Stimulated activated effector memory CD8-positive, alpha-beta T cell treated with anti-CD3 and anti-CD28 coated beads, Interleukin-12 subunit alpha, Interleukin-12 subunit beta, amount 100 ng/mL, for 72 hours (primary cell): ENCODE measurements at regions not wholly inside any gene's neighbourhood (a gene's known extent, or its start where the extent isn't known, plus 50 kb on each side); places are given as distances from the start of the nearest gene placed in this dataset.
"Not testable (repeated sequence)": the region's sequence is repeated elsewhere in the genome, so short reads cannot be mapped to it uniquely, and the experiment has no call there.

Experiments used
- ATAC-seq: fragments of 150-1000 bp; cut with Tn5 transposase; 2 replicates; pipeline ENCODE4 v1.10.0; 2021
- DNase-seq, 2 donors: peaks; one replicate each; pipeline ENCODE4 v3.0.0; 2021 to 2022; ENCODE audit warnings: low spot score in 2 of 2
- H3K27ac Mint-ChIP-seq: one replicate; pipeline ENCODE4 v1.8.0; 2022; ENCODE audit warnings: mild to moderate bottlenecking, mixed read lengths
- H3K36me3 Mint-ChIP-seq: one replicate; pipeline ENCODE4 v1.8.0; 2022; ENCODE audit warnings: mild to moderate bottlenecking, mixed read lengths
- H3K4me1 Mint-ChIP-seq: one replicate; pipeline ENCODE4 v1.8.0; 2022; ENCODE audit warnings: mixed read lengths
- H3K4me3 Mint-ChIP-seq: one replicate; pipeline ENCODE4 v1.8.0; 2022; ENCODE audit warnings: mild to moderate bottlenecking, mixed read lengths
- H3K9me3 Mint-ChIP-seq: one replicate; pipeline ENCODE4 v1.8.0; 2022; ENCODE audit warnings: mixed read lengths

GRCh38 chr15:20398680-20399079, 142.9 kb downstream of the GOLGA6L6 start:
- not testable (repeated sequence) for H3K4me1 Mint-ChIP-seq, ATAC-seq, H3K27ac Mint-ChIP-seq, H3K36me3 Mint-ChIP-seq, H3K4me3 Mint-ChIP-seq, DNase-seq, H3K9me3 Mint-ChIP-seq

DNA sequence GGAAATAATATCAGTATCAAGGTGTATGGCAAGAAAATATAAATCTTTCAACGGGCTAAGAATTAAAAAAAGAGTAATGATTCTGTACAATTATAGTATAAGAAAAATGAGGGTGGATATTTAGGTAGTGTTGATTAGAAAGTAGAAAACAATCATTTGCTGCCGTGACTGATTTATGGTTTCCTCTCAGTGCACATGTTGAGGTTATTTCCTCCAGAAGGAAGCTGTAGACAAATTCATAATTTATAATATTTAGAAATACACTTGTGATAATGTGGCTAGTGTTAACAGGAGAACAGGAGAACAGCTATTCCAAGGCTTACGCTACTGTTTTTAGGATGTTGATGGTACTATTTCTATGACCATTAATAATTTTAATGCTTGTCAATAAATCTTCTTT, 153.4 kb downstream of the GOLGA6L6 start:
- not testable (repeated sequence) for ATAC-seq, H3K27ac Mint-ChIP-seq, DNase-seq, H3K4me1 Mint-ChIP-seq, H3K4me3 Mint-ChIP-seq, H3K36me3 Mint-ChIP-seq, H3K9me3 Mint-ChIP-seq

- peak; percentile 48 for ATAC-seq
- H3K27ac Mint-ChIP-seq: no peak overlapping the region
- no peak overlapping the region for H3K4me3 Mint-ChIP-seq
- no peaks in the 10 kb centered on the region for H3K36me3 Mint-ChIP-seq
- H3K4me1 Mint-ChIP-seq: no peaks in the 10 kb centered on the region
- DNase-seq: no peak
- H3K9me3 Mint-ChIP-seq: no peaks in the 10 kb centered on the region
Measured at GRCh38 chr15:20386198-20386597, 155.4 kb downstream of the GOLGA6L6 start.

- H3K9me3 Mint-ChIP-seq, H3K4me1 Mint-ChIP-seq, H3K27ac Mint-ChIP-seq, H3K36me3 Mint-ChIP-seq, DNase-seq, ATAC-seq, H3K4me3 Mint-ChIP-seq: not testable (repeated sequence)
Measured at GRCh38 chr15:20380199-20380598, 161.4 kb downstream of the GOLGA6L6 start.

DNA sequence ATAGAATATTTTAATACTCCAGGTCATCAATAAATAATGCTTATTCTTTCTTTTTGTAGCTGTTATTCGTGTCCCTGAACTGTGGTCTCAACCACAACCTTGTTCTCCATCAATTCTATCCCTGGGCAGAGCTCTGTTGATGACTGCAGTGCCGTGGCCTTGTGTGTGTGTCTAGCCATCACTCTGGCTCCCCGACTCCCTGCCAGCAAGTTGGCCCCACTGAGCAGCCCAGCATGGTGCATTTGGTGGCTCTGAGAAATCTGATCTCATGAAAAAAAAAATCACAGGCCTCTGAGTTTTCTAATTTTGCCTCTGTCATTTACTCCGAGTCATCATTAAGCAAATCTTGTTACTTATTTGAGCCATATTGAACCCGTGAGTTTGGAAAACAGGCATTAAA, 164.7 kb downstream of the GOLGA6L6 start:
- Mint-ChIP-seq H3K4me3 (no peak overlapping the region), H3K4me1 (no peaks in the 10 kb centered on the region), H3K27ac (no peak overlapping the region), H3K36me3 (no peaks in the 10 kb centered on the region), H3K9me3 (no peaks in the 10 kb centered on the region)
- ATAC-seq (no peak), DNase-seq (no peak)

- not testable (repeated sequence) for H3K4me3 Mint-ChIP-seq, H3K36me3 Mint-ChIP-seq, H3K9me3 Mint-ChIP-seq, H3K27ac Mint-ChIP-seq, H3K4me1 Mint-ChIP-seq, DNase-seq
- ATAC-seq: peak; percentile 45
Measured at GRCh38 chr15:20372416-20372815, 169.2 kb downstream of the GOLGA6L6 start.

DNA sequence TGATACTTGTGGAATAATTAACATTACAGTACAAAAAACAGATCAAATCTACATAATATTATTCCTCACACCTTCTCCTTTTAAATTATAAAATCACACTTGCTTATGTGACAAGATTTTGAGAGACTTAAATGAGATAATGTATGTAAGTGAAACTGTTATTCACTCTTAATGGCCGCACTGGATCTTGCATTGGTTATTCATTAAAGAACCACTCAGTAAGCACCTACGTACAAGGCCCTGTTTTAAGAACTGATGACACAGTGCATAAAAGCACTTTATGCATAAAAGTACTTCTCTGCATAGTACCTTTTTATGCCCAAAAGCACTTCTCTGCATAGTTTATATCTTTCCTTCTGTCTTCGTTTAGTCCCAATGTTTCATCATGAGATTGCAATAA, 172.1 kb downstream of the GOLGA6L6 start:
- H3K4me1 Mint-ChIP-seq: no peaks in the 10 kb centered on the region
- no peak overlapping the region for H3K27ac Mint-ChIP-seq
- no peaks in the 10 kb centered on the region for H3K36me3 Mint-ChIP-seq
- H3K9me3 Mint-ChIP-seq: no peaks in the 10 kb centered on the region
- DNase-seq: no peak
- ATAC-seq: no peak
- H3K4me3 Mint-ChIP-seq: no peak overlapping the region

- no peak overlapping the region for H3K27ac Mint-ChIP-seq
Measured at GRCh38 chr15:20368974-20369373, 172.6 kb downstream of the GOLGA6L6 start.

GRCh38 chr15:20367093-20367492, 174.5 kb downstream of the GOLGA6L6 start:
- H3K27ac Mint-ChIP-seq: no peak overlapping the region

More at GRCh38 chr15:20368974-20369373, 172.6 kb downstream of the GOLGA6L6 start:
- H3K4me3 Mint-ChIP-seq: no peak overlapping the region
- ATAC-seq (no peak), DNase-seq (no peak)
- H3K36me3 Mint-ChIP-seq: no peaks in the 10 kb centered on the region
- H3K9me3 Mint-ChIP-seq: no peaks in the 10 kb centered on the region
- no peaks in the 10 kb centered on the region for H3K4me1 Mint-ChIP-seq

DNA sequence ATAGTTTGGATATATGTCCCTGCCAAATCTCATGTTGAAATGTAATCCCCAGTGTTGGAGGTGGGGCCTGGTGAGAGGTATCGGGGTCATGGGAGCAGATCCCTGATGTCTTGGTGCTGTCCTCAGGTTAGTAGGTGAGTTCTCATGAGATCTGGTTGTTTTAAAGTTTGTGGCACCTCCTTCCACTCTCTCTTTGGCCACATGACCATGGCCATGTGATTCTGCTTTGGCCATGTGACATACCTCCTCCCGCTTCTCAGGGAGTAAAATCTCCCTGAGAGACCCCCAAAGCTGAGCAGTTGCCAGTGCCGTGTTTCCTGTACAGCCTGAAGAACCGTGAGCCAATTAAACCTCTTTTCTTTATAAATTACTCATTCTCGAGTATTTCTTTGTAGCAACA, 178.0 kb downstream of the GOLGA6L6 start:
- DNase-seq, H3K9me3 Mint-ChIP-seq, H3K4me1 Mint-ChIP-seq, H3K27ac Mint-ChIP-seq, H3K4me3 Mint-ChIP-seq, H3K36me3 Mint-ChIP-seq: not testable (repeated sequence)
- peak; percentile 26 for ATAC-seq

More at GRCh38 chr15:20367093-20367492, 174.5 kb downstream of the GOLGA6L6 start:
- no peak overlapping the region for H3K4me3 Mint-ChIP-seq
- H3K9me3 Mint-ChIP-seq: no peaks in the 10 kb centered on the region
- H3K36me3 Mint-ChIP-seq: no peaks in the 10 kb centered on the region
- H3K4me1 Mint-ChIP-seq: no peaks in the 10 kb centered on the region
- ATAC-seq (no peak), DNase-seq (no peak)

DNA sequence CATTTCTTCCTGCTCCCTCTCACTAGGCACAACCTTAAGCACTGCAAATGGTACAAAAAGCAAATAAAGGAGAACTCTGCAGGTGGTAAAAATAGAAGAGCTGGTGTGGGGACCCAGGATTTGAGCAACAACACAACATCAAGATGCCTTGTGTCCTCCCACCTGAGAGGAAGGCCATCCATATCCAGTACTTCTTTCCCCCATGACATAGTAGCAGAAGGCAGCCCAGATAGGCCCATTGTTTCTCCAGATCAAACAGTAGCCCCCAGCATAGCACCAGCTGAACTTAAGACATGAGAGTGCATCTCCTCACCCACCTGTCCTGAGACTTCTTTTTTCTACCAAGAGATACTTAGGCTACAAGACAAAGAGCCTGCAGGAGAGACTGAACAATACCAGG, 180.5 kb downstream of the GOLGA6L6 start:
- Mint-ChIP-seq H3K4me3 (no peak overlapping the region), H3K36me3 (peaks cover 5% of the 10 kb centered on the region), H3K27ac (no peak overlapping the region), H3K4me1 (peaks cover 7% of the 10 kb centered on the region), H3K9me3 (no peaks in the 10 kb centered on the region)
- DNase-seq: no peak
- ATAC-seq: no peak

DNA sequence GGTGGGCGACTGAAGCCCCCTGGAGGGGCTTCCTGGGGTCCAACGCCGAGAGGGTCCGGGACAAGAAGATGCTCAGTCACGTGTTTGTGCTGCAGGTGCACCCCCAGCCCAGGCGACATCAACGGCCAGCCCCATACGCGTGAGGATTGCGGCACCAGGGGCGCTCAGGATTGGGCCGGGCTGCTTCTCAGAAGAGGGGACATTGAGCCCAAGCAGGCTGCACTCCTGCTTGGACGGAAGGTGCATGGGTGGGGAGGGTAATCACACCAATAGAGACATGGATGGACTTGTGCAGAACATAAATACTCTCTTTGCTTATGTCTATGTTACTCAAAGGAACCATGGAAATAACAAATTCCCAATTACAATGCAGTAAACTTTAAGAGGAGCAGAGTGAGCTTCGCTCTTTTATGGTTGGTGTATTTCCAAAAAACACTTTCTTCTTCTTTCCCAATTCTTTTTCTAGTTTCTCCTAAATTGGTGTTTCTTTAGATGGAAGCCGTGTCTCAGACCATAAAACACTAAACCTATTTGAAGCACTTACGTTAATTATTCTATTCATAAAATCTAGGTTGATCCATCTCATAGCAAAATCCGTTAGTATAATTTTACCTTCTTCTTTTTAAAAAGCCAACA, 182.7 kb downstream of the GOLGA6L6 start:
- Mint-ChIP-seq H3K36me3 (peaks cover 5% of the 10 kb centered on the region), H3K4me3 (no peak overlapping the region), H3K4me1 (peaks cover 10% of the 10 kb centered on the region)

GRCh38 chr15:20358066-20358778, 183.4 kb downstream of the GOLGA6L6 start:
- Mint-ChIP-seq H3K9me3 (no peaks in the 10 kb centered on the region), H3K27ac (no peak overlapping the region), H3K36me3 (peaks cover 5% of the 10 kb centered on the region), H3K4me1 (peaks cover 10% of the 10 kb centered on the region), H3K4me3 (no peak overlapping the region)
- ATAC-seq: no peak
- no peak for DNase-seq

More for the DNA sequence above, 182.7 kb downstream of the GOLGA6L6 start:
- no peak for DNase-seq
- ATAC-seq: no peak
- no peak overlapping the region for H3K27ac Mint-ChIP-seq
- H3K9me3 Mint-ChIP-seq: no peaks in the 10 kb centered on the region

DNA sequence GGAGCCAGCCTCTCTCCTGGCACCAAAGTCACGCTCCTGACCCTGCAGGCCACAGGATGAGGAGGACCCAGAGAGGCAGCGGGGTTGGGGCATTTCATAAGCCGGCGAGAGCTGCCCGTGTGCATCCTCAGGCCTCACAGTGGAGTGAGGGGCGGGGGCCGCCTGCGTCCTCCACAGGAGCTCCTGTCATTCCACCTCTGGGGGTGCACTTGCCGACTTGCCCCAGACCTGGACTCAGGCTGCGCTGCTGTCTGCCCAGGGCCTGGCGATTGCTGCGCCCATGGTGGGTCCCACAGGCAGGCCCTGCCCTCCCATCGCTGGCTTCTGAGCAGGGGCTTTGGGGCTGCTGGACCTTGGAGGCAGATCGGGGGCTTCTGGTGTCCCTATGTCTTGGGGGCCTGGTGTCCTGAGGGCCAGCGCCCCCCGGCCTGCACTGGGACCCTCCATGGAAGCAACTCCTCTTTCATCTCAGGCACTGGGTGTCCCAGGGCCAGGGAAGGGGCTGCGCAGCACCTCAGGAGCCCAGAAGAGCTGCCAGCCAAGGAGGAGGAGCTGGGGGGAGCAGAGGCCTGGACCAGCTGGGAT, 184.0 kb downstream of the GOLGA6L6 start:
- ATAC-seq: no peak
- Mint-ChIP-seq H3K9me3 (no peaks in the 10 kb centered on the region), H3K4me3 (no peak overlapping the region), H3K36me3 (peaks cover 5% of the 10 kb centered on the region), H3K4me1 (peaks cover 10% of the 10 kb centered on the region), H3K27ac (no peak overlapping the region)
- DNase-seq: no peak

DNA sequence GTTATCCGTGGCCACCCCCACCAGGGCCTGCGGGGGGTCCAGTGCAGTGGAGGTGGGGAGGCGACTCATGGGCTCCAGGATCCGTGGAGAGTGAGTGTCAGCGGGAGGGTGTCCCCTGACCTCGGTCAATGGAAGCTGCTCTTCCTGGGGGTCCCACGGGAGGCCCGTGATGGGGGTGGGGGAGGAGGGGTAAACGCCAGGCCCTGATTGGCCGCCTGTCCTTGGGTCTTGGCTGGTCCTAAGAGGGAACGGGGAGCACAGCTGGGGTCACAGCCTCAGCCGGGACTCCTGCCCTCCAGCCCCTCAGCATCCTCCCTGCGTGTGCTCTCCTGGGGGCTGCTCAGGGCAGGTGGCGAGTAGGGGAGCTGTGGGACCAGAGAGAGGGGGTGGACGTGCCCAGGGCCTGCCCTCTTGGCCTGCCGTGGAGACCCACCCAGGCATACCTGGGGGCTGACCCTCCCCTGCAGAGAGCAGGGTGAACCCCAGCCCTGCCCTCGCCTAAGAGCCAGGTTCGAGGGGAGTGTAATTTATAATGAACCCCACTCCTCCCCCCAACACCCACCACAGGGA, 184.6 kb downstream of the GOLGA6L6 start:
- DNase-seq (no peak), ATAC-seq (peak; percentile 0)
- H3K9me3 Mint-ChIP-seq: no peaks in the 10 kb centered on the region
- H3K4me3 Mint-ChIP-seq: no peak overlapping the region
- H3K27ac Mint-ChIP-seq: no peak overlapping the region
- H3K4me1 Mint-ChIP-seq: peaks cover 10% of the 10 kb centered on the region
- peaks cover 5% of the 10 kb centered on the region for H3K36me3 Mint-ChIP-seq
